ENCODE measurements at regions not wholly inside any gene's neighbourhood (a gene's known extent, or its start where the extent isn't known, plus 50 kb on each side); places are given as distances from the start of the nearest gene placed in this dataset.

- no peaks in the 10 kb centered on the region for H3K36me3 ChIP-seq
- 20% methylated on average over 2 of the region's 4 CpGs for WGBS (ENCODE audit: insufficient coverage, low coverage, low lambda C conversion rate, missing lambda C conversion rate)
- no peak for DNase-seq
- no peak for ATAC-seq
- H3K4me1 ChIP-seq = no peaks in the 10 kb centered on the region
- no peaks in the 10 kb centered on the region for H3K9me3 ChIP-seq
- H3K27ac ChIP-seq = no peak overlapping the region
- TF ChIP-seq CTCF (IDR thresholded peaks at IDR 0.05) = no peak
- TF ChIP-seq POLR2A (IDR thresholded peaks at IDR 0.05) = no peak
- no peak overlapping the region for H3K4me3 ChIP-seq
- intact Hi-C loops (cut with DNase I) = no loop called here
- no peaks in the 10 kb centered on the region for H3K27me3 ChIP-seq
Measured at GRCh38 chr16:86408685-86409084, 101.6 kb upstream of the FOXF1 start.

GRCh38 chr16:86410081-86410480 is 100.2 kb upstream of the FOXF1 start:
- Histone ChIP-seq H3K4me1 (no peaks in the 10 kb centered on the region), H3K9me3 (no peaks in the 10 kb centered on the region), H3K27me3 (no peaks in the 10 kb centered on the region), H3K27ac (no peak overlapping the region), H3K36me3 (no peaks in the 10 kb centered on the region), H3K4me3 (no peak overlapping the region)
- intact Hi-C loops (cut with DNase I) = no loop called here
- DNase-seq (no peak), ATAC-seq (no peak)
- 85% methylated on average over 2 of the region's 2 CpGs for WGBS (ENCODE audit: insufficient coverage, low coverage, low lambda C conversion rate, missing lambda C conversion rate)
- TF ChIP-seq CTCF (IDR thresholded peaks at IDR 0.05) (no peak), POLR2A (IDR thresholded peaks at IDR 0.05) (no peak)

- DNase-seq (no peak), ATAC-seq (no peak)
- Histone ChIP-seq H3K27ac (no peak overlapping the region), H3K4me1 (no peaks in the 10 kb centered on the region), H3K27me3 (no peaks in the 10 kb centered on the region), H3K4me3 (no peak overlapping the region), H3K36me3 (no peaks in the 10 kb centered on the region), H3K9me3 (no peaks in the 10 kb centered on the region)
- intact Hi-C loops (cut with DNase I) = no loop called here
- WGBS (ENCODE audit: insufficient coverage, low coverage, low lambda C conversion rate, missing lambda C conversion rate) = 66% methylated on average over 5 of the region's 5 CpGs
- TF ChIP-seq CTCF (IDR thresholded peaks at IDR 0.05) (no peak), POLR2A (IDR thresholded peaks at IDR 0.05) (no peak)
Measured at GRCh38 chr16:86410529-86410928, 99.8 kb upstream of the FOXF1 start.

- 36% methylated on average over 7 of the region's 7 CpGs for WGBS (ENCODE audit: insufficient coverage, low coverage, low lambda C conversion rate, missing lambda C conversion rate)
- Histone ChIP-seq H3K27me3 (no peaks in the 10 kb centered on the region), H3K36me3 (no peaks in the 10 kb centered on the region), H3K9me3 (no peaks in the 10 kb centered on the region), H3K4me1 (no peaks in the 10 kb centered on the region), H3K4me3 (no peak overlapping the region), H3K27ac (no peak overlapping the region)
- TF ChIP-seq CTCF (IDR thresholded peaks at IDR 0.05) (no peak), POLR2A (IDR thresholded peaks at IDR 0.05) (no peak)
- no peak for ATAC-seq
- intact Hi-C loops (cut with DNase I) = no loop called here
- no peak for DNase-seq
Measured at GRCh38 chr16:86411897-86412296, 98.4 kb upstream of the FOXF1 start.
